Loucy (cell line): ENCODE measurements at regions not wholly inside any gene's neighbourhood (a gene's known extent, or its start where the extent isn't known, plus 50 kb on each side); places are given as distances from the start of the nearest gene placed in this dataset.

ENCODE experiments used
- EZH2phosphoT487 ChIP-seq: fragments of 200-600 bp; IDR thresholded peaks from 2 replicates; pipeline ENCODE4 v1.6.1; 2018; ENCODE audit warnings: antibody characterized with exemption, mild to moderate bottlenecking, moderate library complexity, borderline replicate concordance
- TF ChIP-seq, protein P1 (sequence below): fragments of 200-600 bp; sonication (generic); conservative IDR thresholded peaks from 2 replicates; pipeline ENCODE4 v1.5.1; 2014; ENCODE audit warnings: mild to moderate bottlenecking, antibody characterized with exemption, low read length

- TF ChIP-seq, protein P1, sequence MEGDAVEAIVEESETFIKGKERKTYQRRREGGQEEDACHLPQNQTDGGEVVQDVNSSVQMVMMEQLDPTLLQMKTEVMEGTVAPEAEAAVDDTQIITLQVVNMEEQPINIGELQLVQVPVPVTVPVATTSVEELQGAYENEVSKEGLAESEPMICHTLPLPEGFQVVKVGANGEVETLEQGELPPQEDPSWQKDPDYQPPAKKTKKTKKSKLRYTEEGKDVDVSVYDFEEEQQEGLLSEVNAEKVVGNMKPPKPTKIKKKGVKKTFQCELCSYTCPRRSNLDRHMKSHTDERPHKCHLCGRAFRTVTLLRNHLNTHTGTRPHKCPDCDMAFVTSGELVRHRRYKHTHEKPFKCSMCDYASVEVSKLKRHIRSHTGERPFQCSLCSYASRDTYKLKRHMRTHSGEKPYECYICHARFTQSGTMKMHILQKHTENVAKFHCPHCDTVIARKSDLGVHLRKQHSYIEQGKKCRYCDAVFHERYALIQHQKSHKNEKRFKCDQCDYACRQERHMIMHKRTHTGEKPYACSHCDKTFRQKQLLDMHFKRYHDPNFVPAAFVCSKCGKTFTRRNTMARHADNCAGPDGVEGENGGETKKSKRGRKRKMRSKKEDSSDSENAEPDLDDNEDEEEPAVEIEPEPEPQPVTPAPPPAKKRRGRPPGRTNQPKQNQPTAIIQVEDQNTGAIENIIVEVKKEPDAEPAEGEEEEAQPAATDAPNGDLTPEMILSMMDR: no peak
- TF ChIP-seq EZH2phosphoT487: no peak
Measured at GRCh38 chr2:153604133-153604532, 125.6 kb upstream of the RPRM start.
